Left forelimb (tissue), 1 donor: ENCODE measurements at regions not wholly inside any gene's neighbourhood (a gene's known extent, or its start where the extent isn't known, plus 50 kb on each side); places are given as distances from the start of the nearest gene placed in this dataset.

ENCODE experiments used
- DNase-seq: peaks from one replicate; pipeline ENCODE4 v3.0.0-alpha.2; 2018; ENCODE audit warnings: low spot score

GRCh38 chr10:44685220-44685619, 225.9 kb upstream of the TMEM72 start:
- DNase-seq = no peak

DNA sequence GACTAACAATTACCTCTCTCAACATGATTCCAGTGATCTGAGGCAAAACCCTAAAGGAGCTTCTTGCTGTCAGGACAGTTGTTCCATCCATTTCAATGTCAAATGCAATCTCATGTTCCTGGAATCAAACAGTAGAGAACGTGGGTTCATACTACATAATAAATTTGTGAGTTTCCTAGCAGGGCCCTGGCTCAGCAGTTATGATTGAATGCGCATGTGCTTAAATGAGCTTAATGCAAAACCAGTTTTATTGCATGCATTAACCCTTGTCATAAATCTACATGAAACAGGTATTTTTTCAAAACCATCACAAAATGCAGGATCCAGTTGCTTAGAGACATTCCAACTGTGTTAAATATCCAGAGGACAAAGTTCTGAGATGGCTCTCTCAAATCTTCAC, 225.4 kb upstream of the TMEM72 start:
- DNase-seq = no peak

DNA sequence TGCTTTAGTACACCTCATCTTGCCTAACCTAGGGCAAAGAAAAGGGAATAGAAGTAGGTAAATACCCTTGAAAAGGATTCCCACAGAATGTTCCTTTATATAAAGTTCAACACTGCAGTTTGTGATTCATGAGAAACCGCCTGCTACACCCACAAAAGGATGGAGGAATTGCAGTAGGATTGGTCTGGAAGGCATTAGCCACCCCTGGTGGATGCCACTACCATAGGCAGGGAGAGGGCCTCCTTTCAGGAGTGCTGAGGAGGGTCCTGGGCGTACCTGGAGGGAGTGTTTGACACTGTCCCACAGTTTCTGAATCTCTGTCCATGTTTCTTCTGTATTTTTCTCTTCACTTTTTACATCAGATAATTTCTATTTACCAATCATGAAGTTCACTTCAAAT, 221.8 kb upstream of the TMEM72 start:
- DNase-seq = no peak

- no peak for DNase-seq
These were observed 214.6 kb upstream of the TMEM72 start for GRCh38 chr10:44696496-44696895.

DNA sequence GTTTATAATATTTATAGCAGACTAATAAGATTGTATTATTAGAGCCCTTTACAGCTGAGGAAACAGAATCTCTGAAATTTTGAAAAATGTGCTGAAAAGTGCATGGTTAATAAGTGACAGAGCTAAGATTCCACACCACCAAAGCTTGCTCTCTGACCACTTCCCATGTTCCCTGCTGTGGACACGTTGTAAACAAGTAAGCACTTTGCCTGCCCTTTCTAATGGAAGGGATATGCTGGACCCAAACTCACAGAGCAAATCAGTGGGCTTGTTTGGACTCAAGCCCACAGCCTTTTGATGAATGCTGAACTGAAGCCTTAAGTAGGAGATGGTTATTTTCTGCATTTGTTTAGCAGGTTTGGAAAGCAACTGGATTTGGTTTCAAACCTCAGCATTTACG, 214.0 kb upstream of the TMEM72 start:
- no peak for DNase-seq

DNA sequence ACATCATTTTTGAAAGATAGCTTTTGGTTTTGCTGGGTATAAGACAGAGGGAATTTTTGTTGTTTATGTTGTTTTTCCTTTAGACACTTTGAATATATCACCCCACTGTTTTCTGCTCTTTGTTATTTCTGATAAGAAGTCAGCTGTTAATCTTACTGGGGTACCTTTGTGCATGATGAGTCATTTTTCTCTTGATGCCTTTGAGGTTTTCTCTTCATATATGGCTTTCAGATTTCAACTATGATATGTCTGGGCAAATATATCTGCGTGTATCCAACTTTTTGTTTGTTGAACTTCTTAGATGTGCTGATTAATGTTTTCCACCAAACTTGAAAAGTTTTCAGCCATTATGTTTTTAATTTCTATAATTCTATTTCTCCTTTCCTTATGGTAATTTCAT, 208.6 kb upstream of the TMEM72 start:
- no peak for DNase-seq

GRCh38 chr10:44703241-44704155, 207.6 kb upstream of the TMEM72 start:
- DNase-seq = no peak

GRCh38 chr10:44704616-44705015, 206.5 kb upstream of the TMEM72 start:
- DNase-seq = no peak

GRCh38 chr10:44706745-44707144, 204.4 kb upstream of the TMEM72 start:
- DNase-seq = no peak

- no peak for DNase-seq
These were observed 197.8 kb upstream of the TMEM72 start for GRCh38 chr10:44713307-44713706.

DNA sequence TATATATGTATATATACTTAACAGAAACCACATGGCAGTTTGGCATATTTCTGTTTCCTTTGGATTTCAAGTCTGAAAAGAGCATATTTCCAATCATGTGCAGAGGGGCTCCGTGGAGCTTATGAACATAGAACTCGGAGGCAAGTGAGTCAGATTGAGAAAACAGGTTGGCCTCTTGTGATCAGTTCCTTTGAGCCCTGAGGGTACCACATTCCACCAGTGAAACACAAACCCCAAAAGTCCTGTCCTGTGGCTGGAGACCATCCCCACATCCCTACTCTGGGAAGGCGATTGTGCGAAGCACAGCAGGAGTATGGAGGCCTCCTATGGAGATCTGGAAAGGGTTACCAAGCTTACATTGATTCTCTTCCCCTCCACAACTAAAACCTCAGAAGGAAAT, 196.7 kb upstream of the TMEM72 start:
- no peak for DNase-seq

- no peak for DNase-seq
These were observed 196.0 kb upstream of the TMEM72 start for GRCh38 chr10:44715136-44715535.

- no peak for DNase-seq
These were observed 194.6 kb upstream of the TMEM72 start for GRCh38 chr10:44716470-44717015.

GRCh38 chr10:44723082-44723481, 188.1 kb upstream of the TMEM72 start:
- no peak for DNase-seq

DNA sequence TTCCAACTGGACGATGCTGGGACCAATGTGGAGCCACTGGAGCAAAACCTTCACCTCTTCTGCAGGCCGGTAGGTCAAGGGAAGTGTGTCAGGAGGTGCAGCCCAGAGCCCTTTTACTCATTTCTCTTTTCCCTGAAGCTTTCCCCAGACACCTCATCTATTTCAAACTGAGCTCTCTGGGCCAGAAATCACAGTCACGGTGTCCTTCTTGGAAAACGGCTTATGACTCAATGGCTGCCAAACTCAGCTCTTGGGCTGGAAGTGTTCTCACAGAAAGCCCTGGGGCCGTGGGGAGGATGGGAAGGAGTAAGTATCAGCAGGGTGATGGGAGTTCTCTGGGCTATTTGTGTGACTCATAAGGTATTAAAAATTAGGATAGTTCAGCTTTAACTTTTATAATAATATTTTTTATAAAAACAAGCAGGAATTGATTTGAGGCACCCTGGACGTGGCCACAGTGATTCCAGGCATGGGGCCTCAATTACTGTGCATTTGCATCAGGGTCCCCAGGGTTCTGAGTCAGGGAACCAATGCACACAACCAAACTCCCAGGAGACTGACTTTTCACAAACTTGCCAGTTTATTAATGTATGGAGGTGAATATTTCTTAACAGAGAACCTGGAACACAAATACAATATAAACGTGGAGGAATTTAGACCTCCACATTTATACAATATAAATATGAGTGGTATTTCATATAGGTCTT, 187.4 kb upstream of the TMEM72 start:
- no peak for DNase-seq

DNA sequence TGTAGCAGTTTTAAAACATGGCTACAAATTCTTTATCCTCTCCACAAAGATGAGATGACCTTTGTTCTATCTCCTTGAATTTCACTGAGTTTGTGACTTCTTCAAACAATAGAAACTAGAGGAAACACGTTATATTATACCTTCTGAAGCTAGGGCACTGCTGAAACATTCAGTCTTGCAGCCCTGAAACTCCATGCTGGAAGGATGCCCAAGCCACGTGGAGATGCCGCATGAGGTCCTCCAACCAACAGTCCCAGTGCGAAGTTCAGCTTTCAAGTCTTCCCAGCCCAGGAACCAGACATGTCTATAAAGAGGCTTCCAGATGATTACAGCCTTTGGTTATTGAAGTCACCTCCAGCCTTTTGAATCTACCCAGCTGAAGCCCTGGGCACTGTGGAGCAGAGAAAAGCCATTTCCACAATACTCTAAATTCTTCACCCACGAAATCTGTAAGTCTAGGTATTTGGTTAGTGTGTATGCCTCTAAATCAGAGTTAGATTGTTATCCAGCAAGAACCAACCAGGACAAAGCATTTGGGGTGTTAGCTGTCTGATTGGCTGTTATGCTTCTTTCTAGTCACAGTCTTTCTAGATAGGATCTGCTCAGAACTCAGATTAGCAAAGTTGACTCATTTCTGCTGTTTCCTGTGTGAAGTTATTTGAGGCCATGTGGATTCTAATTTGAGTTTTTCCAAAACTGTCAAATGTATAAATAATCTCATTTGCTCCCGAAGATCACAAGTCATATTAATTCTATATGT, 186.5 kb upstream of the TMEM72 start:
- no peak for DNase-seq

DNA sequence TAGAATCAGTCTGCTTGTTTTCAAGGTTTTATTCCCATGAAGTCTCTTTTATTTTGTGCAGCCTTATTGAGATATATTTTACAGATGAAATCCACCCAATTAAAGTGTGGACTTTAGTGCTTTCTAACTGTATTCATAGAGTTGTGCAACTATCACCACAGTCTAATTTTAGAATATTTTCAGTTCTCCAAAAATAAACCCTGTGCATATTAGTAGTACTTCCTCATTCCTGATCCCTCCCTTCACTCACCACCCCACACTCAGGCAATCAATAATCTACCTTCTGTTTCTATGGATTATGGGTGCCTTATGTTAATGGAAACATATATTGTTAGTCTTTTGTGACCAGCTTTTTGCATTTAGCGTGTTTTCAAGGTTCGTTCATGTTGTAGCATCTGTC, 185.7 kb upstream of the TMEM72 start:
- no peak for DNase-seq

DNA sequence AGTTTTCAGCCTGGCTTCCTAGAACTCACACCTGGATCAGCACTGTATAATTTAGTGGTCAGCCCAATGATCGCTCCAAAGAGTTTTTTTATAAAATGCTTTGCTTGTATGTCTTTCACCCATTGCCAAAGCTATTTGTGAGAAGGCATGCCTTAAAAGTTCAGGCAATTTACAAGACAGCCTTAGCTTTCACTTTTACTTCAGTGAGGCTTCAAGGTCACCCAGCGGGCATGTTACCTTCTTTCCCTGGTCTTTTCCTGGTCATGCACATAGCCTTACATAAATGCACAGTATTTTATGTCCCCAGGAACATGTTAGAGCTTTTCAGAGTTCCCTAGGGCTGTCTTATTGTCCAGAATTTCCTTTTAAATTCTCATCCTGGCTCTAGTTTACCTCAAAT, 179.9 kb upstream of the TMEM72 start:
- no peak for DNase-seq

DNA sequence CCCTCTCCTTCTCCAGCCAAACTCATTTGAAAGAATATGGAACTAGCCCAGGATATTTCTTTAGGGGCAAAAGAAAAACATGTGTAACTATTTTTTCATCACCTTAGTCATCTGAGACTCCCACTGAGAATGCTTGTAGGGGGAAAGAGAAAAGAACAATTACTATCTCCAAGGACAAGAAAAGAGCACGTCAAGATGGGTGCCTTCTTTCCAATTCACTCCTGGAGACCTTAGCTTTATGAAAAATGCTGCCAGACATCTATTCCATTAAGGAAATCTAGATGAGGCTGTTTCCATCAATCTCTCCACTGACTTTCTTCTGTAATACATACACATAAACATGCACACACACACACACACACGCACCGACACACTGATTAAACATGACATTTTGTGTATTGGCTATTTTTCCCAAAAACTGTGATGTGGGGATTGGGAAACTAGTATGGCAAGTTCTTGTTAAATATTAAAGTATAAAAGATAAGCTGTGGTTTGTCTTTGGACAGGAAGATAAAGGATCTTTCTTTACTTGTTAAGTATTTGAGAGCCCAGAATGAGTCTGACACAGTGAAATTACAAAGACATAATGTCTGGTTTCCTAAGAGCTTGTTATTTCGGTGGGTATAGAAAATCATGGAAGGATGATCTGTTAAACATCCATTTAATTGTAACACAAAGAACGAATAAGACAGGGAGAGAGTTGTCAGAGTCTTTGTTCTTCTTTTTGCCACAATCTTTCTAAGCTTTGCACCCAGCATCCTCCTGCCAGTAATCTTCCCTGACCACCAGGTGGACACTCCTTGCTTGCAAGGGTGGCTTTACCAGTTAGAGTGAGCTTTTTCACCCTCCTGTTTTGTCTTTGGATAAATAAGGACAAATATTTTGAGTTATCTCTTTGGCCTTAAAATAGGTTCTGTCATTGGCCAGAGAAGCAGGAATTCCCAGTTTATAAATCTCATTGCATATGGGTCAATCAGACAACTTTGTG, 177.3 kb upstream of the TMEM72 start:
- no peak for DNase-seq

GRCh38 chr10:44742248-44742647, 168.9 kb upstream of the TMEM72 start:
- no peak for DNase-seq

GRCh38 chr10:44743535-44743934, 167.6 kb upstream of the TMEM72 start:
- no peak for DNase-seq
